ENCODE measurements at regions not wholly inside any gene's neighbourhood (a gene's known extent, or its start where the extent isn't known, plus 50 kb on each side); places are given as distances from the start of the nearest gene placed in this dataset.

- DNase-seq (ENCODE audit: extremely low read depth, low read depth, low spot score) = no peak
Measured at GRCh38 chr2:20150110-20150706, 74.7 kb downstream of the SDC1 start.

DNA sequence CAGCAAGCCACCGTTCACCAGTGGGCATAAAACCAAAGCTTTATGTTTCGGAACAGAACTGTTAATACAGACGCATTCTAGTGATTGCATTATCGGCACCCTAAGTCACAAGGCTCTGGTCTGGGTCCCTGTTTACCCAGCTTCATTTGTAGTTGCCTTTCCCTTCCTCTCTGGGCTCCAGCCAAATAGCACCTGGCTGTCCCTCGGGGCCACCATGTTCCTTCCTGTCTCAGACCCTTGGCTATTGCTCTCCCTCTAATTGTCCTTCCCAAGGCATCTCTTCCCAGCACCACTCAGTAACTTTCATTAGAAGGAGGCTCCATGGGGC, 75.3 kb downstream of the SDC1 start:
- DNase-seq (ENCODE audit: extremely low read depth, low read depth, low spot score) = no peak

- peak; percentile 25 for DNase-seq (ENCODE audit: extremely low read depth, low read depth, low spot score)
Measured at GRCh38 chr2:20148923-20149702, 75.8 kb downstream of the SDC1 start.

GRCh38 chr2:20148426-20148922, 76.5 kb downstream of the SDC1 start:
- no peak for DNase-seq (ENCODE audit: extremely low read depth, low read depth, low spot score)

DNA sequence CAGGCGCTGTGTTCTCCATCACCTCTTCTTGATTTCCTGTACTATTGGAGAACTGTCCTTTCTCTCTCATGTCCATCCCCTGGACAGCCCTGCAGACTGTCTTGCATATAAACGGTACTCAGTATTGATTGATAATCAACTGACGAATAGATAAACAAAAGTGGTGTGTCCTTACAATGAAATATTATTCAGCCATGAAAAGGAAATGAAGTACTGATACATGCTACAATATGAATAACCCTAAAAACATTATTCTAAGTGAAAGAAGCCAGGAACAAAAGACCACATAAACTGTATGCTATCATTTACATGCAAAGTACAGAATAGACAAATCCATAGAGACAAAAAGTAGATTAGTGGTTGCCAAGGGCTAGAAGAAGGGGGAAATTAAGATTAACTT, 77.6 kb downstream of the SDC1 start:
- no peak for DNase-seq (ENCODE audit: extremely low read depth, low read depth, low spot score)

- no peak for DNase-seq (ENCODE audit: extremely low read depth, low read depth, low spot score)
Measured at GRCh38 chr2:20146401-20146800, 78.5 kb downstream of the SDC1 start.

- no peak for DNase-seq (ENCODE audit: extremely low read depth, low read depth, low spot score)
Measured at GRCh38 chr2:20145497-20146193, 79.3 kb downstream of the SDC1 start.

DNA sequence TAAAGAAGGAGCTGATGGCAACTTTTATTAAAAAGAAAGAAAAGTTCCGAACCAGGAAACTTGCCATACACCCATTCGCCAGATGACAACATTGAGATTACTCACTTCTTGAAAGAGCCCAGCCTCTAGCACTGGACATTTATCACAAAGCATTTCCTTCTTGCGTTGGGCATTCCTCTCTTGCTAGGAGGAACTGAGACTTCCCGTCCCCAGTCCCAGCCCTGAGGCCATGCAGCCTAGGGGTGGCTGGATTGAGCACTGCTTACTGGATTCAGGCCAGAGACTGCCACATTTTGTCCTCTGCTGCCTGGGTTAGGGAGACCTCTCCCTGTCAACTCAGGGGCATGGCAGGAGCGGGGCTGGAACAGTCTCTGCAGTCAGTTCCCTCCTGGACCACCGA, 80.1 kb downstream of the SDC1 start:
- no peak for DNase-seq (ENCODE audit: extremely low read depth, low read depth, low spot score)

DNA sequence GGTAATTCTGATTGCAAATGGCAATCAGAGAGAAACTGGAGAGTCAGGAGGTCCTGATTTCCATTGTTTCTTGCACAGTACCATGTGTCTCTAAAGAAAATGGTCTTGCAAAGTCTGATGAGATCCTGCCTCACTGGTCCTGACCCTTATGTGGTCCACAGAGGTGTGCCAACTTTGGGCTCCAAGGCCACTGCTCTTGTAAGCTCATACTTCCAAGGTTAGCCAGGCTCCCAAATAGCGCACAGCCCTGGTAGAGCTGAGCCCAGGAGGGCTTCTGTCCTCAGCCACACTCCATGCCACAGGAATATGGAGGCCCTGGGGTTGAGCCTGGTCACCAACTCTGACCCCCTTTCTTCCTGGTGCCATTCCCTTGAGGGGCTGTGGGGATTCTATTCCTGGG, 80.7 kb downstream of the SDC1 start:
- no peak for DNase-seq (ENCODE audit: extremely low read depth, low read depth, low spot score)

DNA sequence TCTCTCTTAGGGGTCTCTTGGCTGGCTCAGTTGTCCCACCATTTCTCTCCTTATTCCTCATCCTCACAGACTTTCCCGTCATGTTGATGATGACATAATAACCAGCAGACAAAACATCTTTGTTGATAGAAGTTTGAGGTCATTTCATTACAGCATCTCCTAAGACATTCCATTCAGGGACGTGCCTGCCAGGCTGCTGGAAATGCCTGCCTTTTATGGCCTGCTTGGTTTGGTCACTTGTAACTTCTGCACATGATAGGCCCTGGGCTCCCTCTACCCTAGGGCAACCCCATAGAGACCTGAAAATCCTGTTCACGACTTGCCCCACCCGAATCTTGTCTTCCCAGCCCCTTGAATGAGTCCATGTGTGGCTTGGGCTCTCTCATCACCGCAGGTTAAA, 81.7 kb downstream of the SDC1 start:
- DNase-seq (ENCODE audit: extremely low read depth, low read depth, low spot score) = no peak

DNA sequence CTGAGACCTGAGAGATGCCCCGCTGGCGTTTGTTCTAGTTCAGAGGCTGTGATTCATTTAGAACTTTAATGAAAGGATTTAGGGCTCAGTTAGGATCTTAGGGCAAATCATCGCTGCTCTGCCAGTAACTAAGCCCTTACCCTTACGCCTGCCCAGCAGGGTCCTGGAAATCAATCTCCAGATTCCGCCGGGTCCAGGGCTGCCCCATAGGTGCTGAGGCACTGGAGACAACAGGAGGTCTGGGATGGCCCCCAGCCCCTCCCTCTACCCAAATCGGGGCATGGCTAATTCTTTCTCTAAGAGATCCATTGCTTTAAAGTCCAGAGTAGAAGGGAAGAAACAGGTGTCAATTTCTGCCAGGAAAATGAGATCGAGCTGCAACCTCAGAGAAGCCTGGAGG, 83.1 kb downstream of the SDC1 start:
- no peak for DNase-seq (ENCODE audit: extremely low read depth, low read depth, low spot score)

- peak; percentile 60 for DNase-seq (ENCODE audit: extremely low read depth, low read depth, low spot score)
Measured at GRCh38 chr2:20141056-20141762, 83.7 kb downstream of the SDC1 start.

GRCh38 chr2:20140321-20141055, 84.4 kb downstream of the SDC1 start:
- DNase-seq (ENCODE audit: extremely low read depth, low read depth, low spot score) = no peak

DNA sequence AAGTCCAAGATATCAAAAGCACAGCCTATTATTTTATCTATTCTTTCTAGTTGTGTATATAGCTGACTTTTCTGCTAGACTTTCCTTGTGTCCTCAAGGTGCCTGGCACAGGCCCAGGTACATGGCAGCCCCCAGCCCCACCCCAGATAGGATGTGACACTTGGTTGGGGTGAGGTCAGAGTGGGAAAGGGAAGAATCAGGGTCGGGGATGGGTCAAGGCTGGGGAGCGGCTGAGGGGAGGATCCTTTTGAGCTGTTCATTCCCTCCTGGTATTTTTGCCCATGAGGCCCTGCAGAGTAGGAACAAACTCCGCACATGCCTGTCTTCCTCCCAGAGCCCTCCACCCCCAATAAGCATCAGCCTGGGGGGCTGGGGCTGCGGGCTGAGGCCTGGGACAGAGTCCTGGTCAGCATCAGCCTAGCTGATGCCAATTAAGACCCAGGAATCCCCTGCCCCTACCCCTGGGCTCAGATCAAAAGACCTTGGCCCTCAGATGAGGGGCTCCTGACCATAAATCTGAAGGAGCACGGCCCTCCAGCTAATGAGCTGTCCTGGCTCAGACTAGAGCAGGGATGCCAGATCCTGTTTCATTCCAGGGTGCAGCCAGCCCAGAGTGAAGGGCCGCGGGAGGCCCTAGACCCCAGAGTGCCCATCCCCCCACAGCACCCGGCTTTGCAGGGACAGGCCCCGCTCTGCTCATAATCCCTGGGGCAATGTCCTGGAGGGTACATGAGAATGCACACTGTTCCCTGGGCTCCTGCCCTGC, 85.3 kb downstream of the SDC1 start:
- DNase-seq (ENCODE audit: extremely low read depth, low read depth, low spot score) = no peak

DNA sequence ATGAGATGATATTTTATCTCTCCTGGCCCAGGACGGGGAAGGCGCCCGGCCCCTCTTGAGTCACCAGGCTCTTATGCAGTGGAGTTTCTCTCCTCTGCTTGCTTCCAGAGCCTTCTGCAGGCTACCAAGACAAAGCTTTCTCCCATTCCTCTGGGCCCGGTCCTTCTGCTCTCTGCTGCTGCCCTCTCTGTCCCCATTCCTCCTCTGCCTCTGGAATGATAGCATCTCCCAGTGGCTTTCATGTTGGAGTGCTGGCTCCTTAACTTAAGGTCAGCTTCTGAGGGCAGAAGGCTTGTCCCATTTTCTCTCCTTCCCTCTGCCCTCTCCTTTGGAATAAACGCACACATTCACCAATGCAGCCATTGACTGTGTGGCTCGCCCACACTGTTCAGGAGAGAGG, 86.2 kb downstream of the SDC1 start:
- DNase-seq (ENCODE audit: extremely low read depth, low read depth, low spot score) = no peak

DNA sequence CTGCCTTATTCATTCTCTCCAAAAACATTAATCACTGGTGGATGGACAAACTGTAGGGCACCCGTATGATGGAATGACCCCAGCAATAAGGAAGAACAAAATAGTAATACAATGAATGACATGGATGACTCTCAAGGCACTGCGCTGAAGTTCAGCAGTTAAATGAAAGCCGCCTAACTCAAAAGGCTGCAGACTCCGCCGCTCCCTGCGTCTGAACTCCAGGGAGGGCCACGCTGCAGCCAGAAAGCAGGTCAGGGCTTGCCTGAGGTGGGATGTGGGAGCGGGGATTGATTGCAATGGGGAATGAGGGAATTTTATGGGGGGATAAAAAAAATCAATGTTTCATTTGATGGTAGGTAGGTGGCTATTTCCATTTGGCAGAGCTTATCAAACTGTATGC, 86.5 kb upstream of the LAPTM4A start:
- no peak for DNase-seq (ENCODE audit: extremely low read depth, low read depth, low spot score)

GRCh38 chr2:20137131-20137571, 85.7 kb upstream of the LAPTM4A start:
- DNase-seq (ENCODE audit: extremely low read depth, low read depth, low spot score) = no peak

GRCh38 chr2:20136149-20136548, 84.7 kb upstream of the LAPTM4A start:
- no peak for DNase-seq (ENCODE audit: extremely low read depth, low read depth, low spot score)

GRCh38 chr2:20135631-20136050, 84.2 kb upstream of the LAPTM4A start:
- DNase-seq (ENCODE audit: extremely low read depth, low read depth, low spot score) = no peak

DNA sequence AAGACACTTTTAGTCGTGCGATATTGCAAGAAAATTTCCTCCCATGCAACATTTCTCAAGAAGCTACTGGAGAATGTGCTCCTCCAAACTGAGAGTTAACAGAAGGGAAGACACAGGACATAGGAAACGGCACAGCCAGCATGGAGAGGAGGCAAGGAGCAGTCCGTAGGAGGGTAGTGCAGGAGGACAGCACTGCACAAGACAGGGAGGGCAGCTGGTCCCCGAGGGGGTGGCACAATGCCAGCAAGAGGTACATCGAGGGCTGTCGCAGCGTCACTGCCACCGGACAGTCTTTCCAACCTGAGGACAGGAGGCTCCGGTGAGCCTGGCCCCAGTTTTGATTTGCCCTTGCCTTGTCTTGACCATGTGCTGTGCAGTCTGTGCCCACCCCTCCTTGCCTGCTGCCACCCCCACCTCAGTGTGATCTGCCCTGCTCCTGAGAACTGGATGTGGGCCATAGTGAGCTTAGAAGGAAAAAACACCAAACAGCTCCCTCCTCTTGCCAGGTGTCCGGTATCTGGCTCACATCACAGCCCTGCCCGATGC, 81.6 kb upstream of the LAPTM4A start:
- no peak for DNase-seq (ENCODE audit: extremely low read depth, low read depth, low spot score)

Measured in glomerular endothelial cell (primary cell).